Keratinocyte (primary cell): ENCODE measurements at regions not wholly inside any gene's neighbourhood (a gene's known extent, or its start where the extent isn't known, plus 50 kb on each side); places are given as distances from the start of the nearest gene placed in this dataset.

ENCODE experiments used
- CTCF ChIP-seq, 3 experiments: IDR thresholded peaks in 1 of 3; conservative IDR thresholded peaks in 1 of 3; optimal IDR thresholded peaks in 1 of 3; 2 replicates in 2 of 3; 3 replicates in 1 of 3; pipeline versions ENCODE3 to v1.5.1; 2011; ENCODE audit warnings: low read length in 3 of 3, mild to moderate bottlenecking in 3 of 3, moderate library complexity in 2 of 3, control low read depth in 1 of 3, inconsistent platforms in 1 of 3; ENCODE audit not compliant: insufficient read depth in 2 of 3; ENCODE audit errors: extremely low read depth in 1 of 3
- EZH2 ChIP-seq: IDR thresholded peaks from one replicate; pipeline ENCODE4 v1.6.1; 2012; ENCODE audit warnings: inconsistent platforms, mild to moderate bottlenecking, low read length, moderate library complexity

DNA sequence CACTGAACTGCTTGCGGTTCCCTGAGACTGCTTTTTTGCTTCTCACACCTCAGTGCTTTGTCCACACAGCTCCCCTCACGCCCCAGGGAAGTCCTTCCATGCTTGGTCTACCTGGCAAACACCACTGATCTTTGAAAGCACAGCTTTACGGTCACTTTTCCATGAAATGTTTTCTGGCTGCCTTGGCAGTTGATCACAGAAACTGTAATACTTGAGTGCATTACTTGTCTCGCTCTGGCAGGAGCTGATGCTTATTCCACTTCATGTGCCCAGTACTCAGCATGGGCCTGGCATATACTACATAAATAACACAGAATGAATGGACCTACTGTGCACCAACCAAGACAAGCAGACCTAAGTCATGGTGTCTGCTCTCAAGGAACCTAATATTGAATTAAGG lies 121.1 kb downstream of the MEX3B start:
- no peak for TF ChIP-seq CTCF (optimal IDR thresholded peaks at IDR 0.05 in 1 of 3, IDR thresholded peaks at IDR 0.05 in 1 of 3, conservative IDR thresholded peaks at IDR 0.05 in 1 of 3; ENCODE audit: extremely low read depth in 1 of 3, insufficient read depth in 2 of 3, low read length in 3 of 3)
- TF ChIP-seq EZH2, result no peak
